GM21526 (cell line): ENCODE measurements at regions not wholly inside any gene's neighbourhood (a gene's known extent, or its start where the extent isn't known, plus 50 kb on each side); places are given as distances from the start of the nearest gene placed in this dataset.

ENCODE experiments used
- ATAC-seq: cut with Tn5 transposase; IDR thresholded peaks from one replicate; pipeline ENCODE4 v1.9.1; 2021; ENCODE audit warnings: moderate library complexity; ENCODE audit not compliant: unreplicated experiment, low FRiP score

- no peak for ATAC-seq
Observed at GRCh38 chr12:89029961-89030360, 322.3 kb downstream of the DUSP6 start.

GRCh38 chr12:89024580-89024979 is 327.7 kb downstream of the DUSP6 start:
- ATAC-seq = no peak

GRCh38 chr12:89023936-89024335 is 328.4 kb downstream of the DUSP6 start:
- no peak for ATAC-seq

- no peak for ATAC-seq
Observed at GRCh38 chr12:89020689-89021088, 331.6 kb downstream of the DUSP6 start.

- no peak for ATAC-seq
Observed at GRCh38 chr12:89020121-89020480, 332.2 kb downstream of the DUSP6 start.

- ATAC-seq = peak; percentile 97
Observed at GRCh38 chr12:89019439-89020120, 332.7 kb downstream of the DUSP6 start.

GRCh38 chr12:89016970-89017778 is 335.1 kb downstream of the DUSP6 start:
- ATAC-seq = peak; percentile 55

GRCh38 chr12:89015419-89015818 is 336.9 kb downstream of the DUSP6 start:
- no peak for ATAC-seq

GRCh38 chr12:88998421-88998820 is 353.9 kb downstream of the DUSP6 start:
- no peak for ATAC-seq

- no peak for ATAC-seq
Observed at GRCh38 chr12:88996200-88996788, 356.0 kb downstream of the DUSP6 start.

- ATAC-seq = no peak
Observed at GRCh38 chr12:88994971-88995370, 357.3 kb downstream of the DUSP6 start.

- ATAC-seq = no peak
Observed at GRCh38 chr12:88994537-88994936, 357.8 kb downstream of the DUSP6 start.

GRCh38 chr12:88993651-88994050 is 358.6 kb downstream of the DUSP6 start:
- no peak for ATAC-seq

GRCh38 chr12:88986056-88986455 is 366.2 kb downstream of the DUSP6 start:
- no peak for ATAC-seq

- ATAC-seq = no peak
Observed at GRCh38 chr12:88985631-88986030, 366.7 kb downstream of the DUSP6 start.

- no peak for ATAC-seq
Observed at GRCh38 chr12:88985011-88985410, 367.3 kb downstream of the DUSP6 start.

- no peak for ATAC-seq
Observed at GRCh38 chr12:88982694-88983093, 369.6 kb downstream of the DUSP6 start.

GRCh38 chr12:88977115-88977514 is 375.2 kb downstream of the DUSP6 start:
- ATAC-seq = no peak

GRCh38 chr12:88973998-88974397 is 378.3 kb downstream of the DUSP6 start:
- ATAC-seq = no peak

GRCh38 chr12:88970740-88971139 is 381.6 kb downstream of the DUSP6 start:
- ATAC-seq = no peak

GRCh38 chr12:88969127-88969526 is 383.2 kb downstream of the DUSP6 start:
- ATAC-seq = no peak
